K562 (cell line): ENCODE measurements at regions not wholly inside any gene's neighbourhood (a gene's known extent, or its start where the extent isn't known, plus 50 kb on each side); places are given as distances from the start of the nearest gene placed in this dataset.

Experiments
- BCLAF1 ChIP-seq, 2 experiments: fragments of 450-650 bp in 1 of 2; IDR thresholded peaks; 2 replicates each; pipeline ENCODE4 v1.6.1; 2011 to 2017; ENCODE audit warnings: low read depth in 2 of 2, antibody characterized with exemption in 1 of 2, borderline replicate concordance in 1 of 2, low read length in 1 of 2, mild to moderate bottlenecking in 1 of 2, mixed read lengths in 1 of 2; ENCODE audit not compliant: control insufficient read depth in 1 of 2
- CREBBP ChIP-seq: IDR thresholded peaks from one replicate; pipeline ENCODE4 v1.6.1; 2012; ENCODE audit warnings: low read depth, mild to moderate bottlenecking, control low read depth, inconsistent platforms, low read length
- KDM4B ChIP-seq, 2 experiments: fragments of 450-650 bp in 1 of 2; sonication (generic) in 1 of 2; IDR thresholded peaks; 2 replicates each; pipeline ENCODE4 v1.6.1; 2016 to 2017; ENCODE audit warnings: borderline replicate concordance in 2 of 2, antibody characterized with exemption in 1 of 2, low read depth in 1 of 2, mild to moderate bottlenecking in 1 of 2
- KLF1 ChIP-seq: fragments of 450-650 bp; IDR thresholded peaks from 2 replicates; pipeline ENCODE4 v1.6.1; 2016; ENCODE audit warnings: missing genetic modification characterization, missing compliant biosample characterization
- MLLT1 ChIP-seq, 2 experiments: fragments of 450-650 bp; IDR thresholded peaks; 2 replicates each; pipeline ENCODE4 v1.6.1; 2016
- ZNF592 ChIP-seq: fragments of 450-650 bp; IDR thresholded peaks from 2 replicates; pipeline ENCODE4 v1.6.1; 2017; ENCODE audit warnings: antibody characterized with exemption, mild to moderate bottlenecking

- TF ChIP-seq ZNF592: no peak
- no peak for TF ChIP-seq KLF1 (tag)
- TF ChIP-seq KDM4B (IDR thresholded peaks at IDR 0.05; ENCODE audit: borderline replicate concordance in 2 of 2, low read depth in 1 of 2): no peak
- no peak for TF ChIP-seq BCLAF1 (IDR thresholded peaks at IDR 0.05; ENCODE audit: borderline replicate concordance in 1 of 2, control insufficient read depth in 1 of 2, low read depth in 2 of 2, low read length in 1 of 2)
- no peak for TF ChIP-seq MLLT1 (IDR thresholded peaks at IDR 0.05)
- TF ChIP-seq CREBBP: no peak
Observed at GRCh38 chr13:24076109-24076508, 84.4 kb upstream of the SPATA13 start (continued).
